ENCODE measurements at regions not wholly inside any gene's neighbourhood (a gene's known extent, or its start where the extent isn't known, plus 50 kb on each side); places are given as distances from the start of the nearest gene placed in this dataset.

- no peak for TF ChIP-seq POLR2A (IDR thresholded peaks at IDR 0.05; ENCODE audit: low read length)
- TF ChIP-seq GATA1 (IDR thresholded peaks at IDR 0.05; ENCODE audit: low read depth, low read length) = no peak
Measured at GRCh38 chr4:167578906-167579305, 344.6 kb upstream of the SPOCK3 start.

Measured in erythroblast (primary cell).